Stimulated activated CD8-positive, alpha-beta memory T cell treated with anti-CD3 and anti-CD28 coated beads, Interleukin-4, amount 100 ng/mL, for 1 hour (primary cell): ENCODE measurements at regions not wholly inside any gene's neighbourhood (a gene's known extent, or its start where the extent isn't known, plus 50 kb on each side); places are given as distances from the start of the nearest gene placed in this dataset.

Source experiments
- DNase-seq, 2 donors: peaks; one replicate each; pipeline ENCODE4 v3.0.0-alpha.2; 2020; ENCODE audit warnings: low read depth in 2 of 2, low spot score in 1 of 2

GRCh38 chr10:128520211-128520815 lies 394.1 kb upstream of the MKI67 start:
- no peak for DNase-seq

- DNase-seq: no peak
These were observed 396.5 kb upstream of the MKI67 start for GRCh38 chr10:128522551-128523308.

DNA sequence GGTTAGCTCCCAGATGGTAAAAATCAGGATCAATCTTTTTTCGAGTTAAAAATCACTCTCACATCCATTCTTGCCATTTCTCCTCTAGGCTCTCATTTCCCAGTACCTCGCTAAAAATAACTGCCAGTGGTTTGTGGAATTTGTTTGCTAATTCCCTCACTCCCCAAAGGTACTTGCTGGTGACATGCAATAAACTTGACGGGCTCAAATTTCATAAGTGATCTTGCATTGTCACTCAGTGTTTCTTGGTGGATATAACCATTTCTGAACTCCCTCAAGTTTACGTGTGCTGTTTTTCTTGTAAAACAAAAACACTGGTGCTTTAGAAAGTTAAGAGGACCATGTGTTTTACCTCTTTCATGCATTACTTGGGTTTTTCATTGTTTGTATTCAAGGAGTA lies 399.2 kb upstream of the MKI67 start:
- DNase-seq: no peak

- no peak for DNase-seq
These were observed 399.7 kb upstream of the MKI67 start for GRCh38 chr10:128525936-128526335.

GRCh38 chr10:128526791-128527375 lies 400.7 kb upstream of the MKI67 start:
- DNase-seq: no peak

- DNase-seq: no peak
These were observed 401.5 kb upstream of the MKI67 start for GRCh38 chr10:128527711-128528110.

GRCh38 chr10:128528167-128528566 lies 401.9 kb upstream of the MKI67 start:
- DNase-seq: no peak

DNA sequence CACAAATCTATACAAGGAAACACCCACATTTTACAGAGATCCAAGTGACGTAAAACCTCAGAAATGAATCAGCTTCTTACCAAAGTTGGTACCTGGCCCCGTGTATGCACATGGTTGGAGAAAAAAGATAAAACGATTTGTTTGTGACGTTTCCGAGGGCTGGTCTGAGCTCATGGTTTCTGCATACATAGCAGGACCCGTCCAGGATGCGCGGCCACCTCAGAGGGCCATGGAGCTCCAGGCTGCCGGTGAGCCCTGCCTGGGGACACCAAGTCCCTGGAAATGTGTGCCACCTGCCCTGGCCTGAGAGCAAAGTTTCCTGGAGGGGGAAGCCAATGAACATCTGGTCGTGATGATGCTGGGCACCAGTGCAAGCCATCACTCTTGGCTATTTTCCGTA lies 402.6 kb upstream of the MKI67 start:
- DNase-seq: no peak

DNA sequence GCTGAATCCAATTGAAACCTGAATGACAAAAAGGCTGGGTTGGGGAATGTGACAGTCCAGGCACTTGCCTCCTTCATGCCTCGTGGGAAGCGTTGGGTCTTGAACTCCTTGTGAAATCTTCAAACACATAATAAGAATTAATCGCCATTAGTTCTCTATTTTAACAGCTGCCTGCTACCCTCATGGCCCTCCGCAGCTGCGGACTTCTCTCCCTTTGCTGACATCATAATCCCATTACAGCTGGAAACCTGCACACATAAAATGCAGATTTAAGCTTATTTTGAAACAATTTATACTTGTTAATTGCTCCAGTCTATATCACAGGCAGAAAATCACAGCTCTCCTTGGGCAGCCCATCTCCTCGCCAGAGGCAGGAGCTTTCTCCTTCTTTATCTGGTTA lies 403.0 kb upstream of the MKI67 start:
- no peak for DNase-seq

DNA sequence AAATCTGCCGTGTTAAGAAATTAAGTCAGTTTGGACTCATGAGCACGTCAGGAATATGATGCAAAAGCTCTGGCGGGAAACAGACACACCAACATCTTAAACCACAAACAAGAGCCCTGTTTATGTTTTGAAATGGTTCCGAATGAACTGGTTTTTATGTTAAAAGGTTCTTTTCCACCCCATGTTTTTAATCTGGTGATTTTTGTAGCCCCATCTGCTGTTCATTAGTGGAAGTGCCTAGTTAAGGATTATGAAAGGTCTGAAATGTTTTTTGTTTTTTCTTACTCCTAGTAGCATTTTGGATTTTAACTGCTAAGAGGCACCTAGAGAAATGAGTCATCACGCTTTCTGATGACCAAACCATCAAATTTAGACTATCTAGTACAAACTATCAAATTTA lies 404.1 kb upstream of the MKI67 start:
- DNase-seq: no peak

DNA sequence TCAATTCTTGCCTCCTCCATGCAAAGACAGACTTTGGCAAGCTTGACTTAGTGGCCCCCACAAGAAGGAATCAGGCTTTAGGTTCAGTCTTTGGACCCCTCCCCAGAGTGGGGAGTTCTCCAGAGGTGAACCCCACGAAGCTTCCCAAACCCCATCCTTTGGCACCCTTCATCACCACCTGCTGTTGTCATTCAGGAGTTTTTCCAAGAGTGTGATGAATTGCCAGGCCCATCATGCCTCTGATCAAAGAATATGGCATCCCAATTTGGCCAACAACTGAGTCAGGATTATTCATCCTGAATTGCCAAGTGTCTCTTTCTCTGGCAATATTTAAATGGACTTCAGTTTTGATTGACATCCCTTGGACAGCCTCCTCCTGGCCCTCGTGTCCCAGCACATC lies 404.7 kb upstream of the MKI67 start:
- DNase-seq: no peak

GRCh38 chr10:128534686-128535085 lies 408.5 kb upstream of the MKI67 start:
- no peak for DNase-seq

DNA sequence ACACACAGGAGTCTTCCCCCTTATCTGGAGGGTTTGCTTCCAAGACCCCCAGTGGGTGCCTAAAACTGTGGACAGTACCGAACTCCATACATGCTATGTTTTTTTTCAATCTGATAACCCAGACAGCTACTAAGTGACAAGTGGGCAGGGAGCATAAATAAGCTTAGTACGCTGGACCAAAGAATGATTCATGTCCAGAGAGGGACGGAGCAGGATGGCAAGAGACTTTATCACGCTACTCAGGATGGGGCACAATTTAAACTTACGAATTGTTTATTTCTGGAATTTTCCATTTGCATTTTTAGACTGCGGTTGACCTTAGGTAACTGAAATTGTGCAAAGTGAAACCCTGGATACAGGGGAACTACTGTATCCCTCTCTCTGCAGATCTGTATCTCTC lies 410.0 kb upstream of the MKI67 start:
- DNase-seq: no peak

- no peak for DNase-seq
These were observed 411.7 kb upstream of the MKI67 start for GRCh38 chr10:128537834-128538330.

- DNase-seq: no peak
These were observed 412.4 kb upstream of the MKI67 start for GRCh38 chr10:128538671-128539070.

DNA sequence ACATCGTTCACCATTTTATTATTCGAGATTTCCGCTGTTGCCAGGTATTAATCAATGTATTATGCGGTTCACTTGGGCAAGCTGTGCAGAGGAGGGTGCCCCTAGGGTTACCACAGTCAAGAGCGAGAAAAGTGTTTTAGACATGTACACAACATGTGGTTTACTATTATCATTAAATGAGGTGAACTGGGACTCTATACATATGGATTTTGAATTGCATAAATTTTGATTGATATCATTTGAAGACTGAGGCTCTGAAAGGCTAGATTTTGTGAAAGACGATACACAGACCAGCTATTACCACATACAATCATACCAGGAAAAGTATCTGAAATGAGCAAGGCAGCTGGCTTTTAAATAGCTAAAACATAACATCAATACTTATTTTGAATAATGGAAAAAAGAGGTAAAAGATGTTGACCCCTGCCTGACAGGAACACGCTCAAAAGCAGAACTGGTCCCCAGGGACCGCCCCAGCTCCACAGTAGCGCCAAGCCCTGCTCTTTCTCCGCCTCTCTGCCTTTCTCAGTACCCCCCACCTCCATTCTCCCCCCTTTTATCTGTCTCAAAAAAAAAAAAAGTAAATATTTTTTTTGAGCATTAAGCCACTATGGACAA lies 413.4 kb upstream of the MKI67 start:
- DNase-seq: no peak

- DNase-seq: no peak
These were observed 414.0 kb upstream of the MKI67 start for GRCh38 chr10:128540128-128540762.

GRCh38 chr10:128540781-128541761 lies 414.8 kb upstream of the MKI67 start:
- no peak for DNase-seq

- no peak for DNase-seq
These were observed 415.8 kb upstream of the MKI67 start for GRCh38 chr10:128541926-128542475.

DNA sequence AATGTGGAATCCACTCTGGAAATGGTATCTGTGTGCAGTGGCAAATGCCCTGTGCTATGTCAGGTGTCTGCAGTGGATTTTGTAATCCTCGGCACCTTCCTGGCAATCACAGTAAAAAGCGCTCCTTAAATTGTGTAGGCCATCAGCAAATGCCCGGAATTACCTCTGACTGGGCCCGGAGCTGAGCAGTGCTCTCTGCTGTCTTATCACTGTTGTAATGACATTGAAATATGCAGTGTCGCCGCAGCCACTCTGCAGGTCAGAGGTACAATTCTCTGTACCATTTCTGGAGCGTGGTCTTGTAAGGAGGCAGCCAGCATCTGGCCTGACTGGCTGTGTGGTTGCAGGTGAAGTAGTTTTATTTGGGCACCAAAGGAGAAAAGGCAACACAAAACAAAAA lies 416.4 kb upstream of the MKI67 start:
- no peak for DNase-seq
